Endothelial cell of umbilical vein (primary cell): ENCODE measurements at regions not wholly inside any gene's neighbourhood (a gene's known extent, or its start where the extent isn't known, plus 50 kb on each side); places are given as distances from the start of the nearest gene placed in this dataset.

Source experiments
- BruUV-seq: library from RNA; stranded (reverse); fragments of 400-500 nt; replicated peaks from 2 replicates; lab custom pipeline; 2021; lab: Mats Ljungman, UMichigan
- CTCF ChIA-PET: fragments of 300-600, 350-600 bp; sonication (Branson Sonifier 250); formaldehyde crosslinking; loops from one replicate; lab custom pipeline; 2021; ENCODE audit warnings: antibody characterized with exemption, inconsistent platforms; lab: Charles Lee
- POLR2A ChIA-PET: fragments of 300-600, 350-600 bp; sonication (Branson Sonifier 250); formaldehyde crosslinking; loops from one replicate; lab custom pipeline; 2021; ENCODE audit warnings: antibody characterized with exemption, inconsistent platforms; lab: Charles Lee
- DNase-seq: peaks from one replicate; pipeline ENCODE4 v3.0.0-alpha.2; 2011; ENCODE audit warnings: low read depth, low spot score
- FAIRE-seq: peaks from 2 replicates; lab custom pipeline; 2011; peaks lifted over from hg19 to GRCh38; lab: Jason Lieb, UNC
- H2AFZ ChIP-seq: 2 replicates; pipeline ENCODE4 v1.6.0; 2012; ENCODE audit warnings: low read depth, low read length, control low read depth, inconsistent platforms
- H3K27ac ChIP-seq: 2 replicates; pipeline ENCODE4 v1.5.1; 2011; ENCODE audit warnings: low read depth, mild to moderate bottlenecking, control low read depth, low read length, moderate library complexity; ENCODE audit not compliant: insufficient read depth
- H3K27me3 ChIP-seq, 2 experiments: 2 replicates each; pipeline versions ENCODE4 v1.6.0 to v1.6.1; 2011; ENCODE audit warnings: low read length in 2 of 2, mixed read lengths in 1 of 2; ENCODE audit not compliant: control insufficient read depth in 2 of 2, insufficient read depth in 2 of 2
- H3K36me3 ChIP-seq, 2 experiments: 2 replicates in 1 of 2; 3 replicates in 1 of 2; pipeline ENCODE4 v1.5.1; 2011; ENCODE audit warnings: low read length in 2 of 2, mild to moderate bottlenecking in 1 of 2, moderate library complexity in 1 of 2; ENCODE audit not compliant: control insufficient read depth in 2 of 2, insufficient read depth in 2 of 2; ENCODE audit errors: extremely low read depth in 1 of 2
- H3K4me1 ChIP-seq: 3 replicates; pipeline ENCODE4 v1.5.1; 2011; ENCODE audit warnings: mild to moderate bottlenecking, low read length; ENCODE audit not compliant: control insufficient read depth, insufficient read depth; ENCODE audit errors: extremely low read depth
- H3K4me2 ChIP-seq: 2 replicates; pipeline ENCODE4 v1.6.1; 2011; ENCODE audit warnings: low read length, control low read depth, mixed read lengths; ENCODE audit not compliant: insufficient read depth
- H3K4me3 ChIP-seq, 3 experiments: fragments of 200-600 bp in 1 of 3; sonication (generic), shearing (Covaris generic) in 1 of 3; replicated peaks in 1 of 3; 2 replicates each; pipeline ENCODE4 v1.5.1; 2011 to 2016; ENCODE audit warnings: control low read depth in 3 of 3, low read length in 3 of 3, mild to moderate bottlenecking in 2 of 3, inconsistent platforms in 1 of 3, low read depth in 1 of 3, moderate library complexity in 1 of 3; ENCODE audit not compliant: insufficient read depth in 1 of 3
- H3K79me2 ChIP-seq: 2 replicates; pipeline ENCODE4 v1.6.0; 2012; ENCODE audit warnings: low read length, inconsistent platforms; ENCODE audit not compliant: control insufficient read depth, insufficient read depth
- H3K9ac ChIP-seq: replicated peaks from 2 replicates; pipeline ENCODE3; 2011; ENCODE audit warnings: low read length, control low read depth; ENCODE audit not compliant: insufficient read depth; ENCODE audit errors: extremely low read depth
- H3K9me1 ChIP-seq: replicated peaks from 3 replicates; pipeline ENCODE4 v1.6.0; 2011; ENCODE audit warnings: mild to moderate bottlenecking, low read length; ENCODE audit not compliant: control insufficient read depth, insufficient read depth; ENCODE audit errors: extremely low read depth
- H3K9me3 ChIP-seq: replicated peaks from 2 replicates; pipeline ENCODE4 v1.5.1; 2012; ENCODE audit warnings: low read length, inconsistent platforms; ENCODE audit not compliant: control insufficient read depth, insufficient read depth
- H4K20me1 ChIP-seq: replicated peaks from 2 replicates; pipeline ENCODE3; 2011; ENCODE audit warnings: mild to moderate bottlenecking, low read length; ENCODE audit not compliant: control insufficient read depth, insufficient read depth; ENCODE audit errors: extremely low read depth
- EZH2 ChIP-seq: IDR thresholded peaks from 2 replicates; pipeline ENCODE4 v1.6.1; 2012; ENCODE audit warnings: borderline replicate concordance, low read depth, mild to moderate bottlenecking, moderate library complexity, low read length, inconsistent platforms; ENCODE audit not compliant: severe bottlenecking
- GATA2 ChIP-seq: IDR thresholded peaks from 2 replicates; pipeline ENCODE4 v1.7.0; 2011; ENCODE audit warnings: low read depth, mild to moderate bottlenecking, moderate library complexity, mixed read lengths, low read length; ENCODE audit not compliant: insufficient read length, insufficient read depth
- MAX ChIP-seq: IDR thresholded peaks from 2 replicates; pipeline ENCODE4 v1.6.1; 2011; ENCODE audit not compliant: insufficient read depth, insufficient read length
- MYC ChIP-seq: IDR thresholded peaks from one replicate; pipeline ENCODE4 v1.6.1; 2011; ENCODE audit warnings: mild to moderate bottlenecking, low read depth, low read length
- POLR2A ChIP-seq: IDR thresholded peaks from 2 replicates; pipeline ENCODE4 v1.6.1; 2012; ENCODE audit warnings: low read depth, mild to moderate bottlenecking, control low read depth, low read length
- POLR2AphosphoS5 ChIP-seq: IDR thresholded peaks from 2 replicates; pipeline ENCODE4 v1.6.1; 2012; ENCODE audit warnings: low read depth, mild to moderate bottlenecking, control low read depth, low read length, moderate library complexity; ENCODE audit not compliant: insufficient read depth
- dilution Hi-C: fragments of 300-500 bp; cut with MboI; formaldehyde crosslinking; loops from one replicate; pipeline ENCODE4 v1.15.0; 2019; ENCODE audit warnings: low sequenced_read_pairs; ENCODE audit not compliant: extremely low pct_ligation_motif_present
- intact Hi-C: fragments of 100-400 bp; cut with micrococcal nuclease; formaldehyde crosslinking; loops from one replicate; pipeline ENCODE4 v1.10.0; 2022
- TF ChIP-seq, protein P1 (sequence below), 2 donors: IDR thresholded peaks; 1 replicate in 1 of 2; 2 replicates in 1 of 2; pipeline ENCODE4 v1.5.1; 2011; ENCODE audit warnings: low read length in 2 of 2, mild to moderate bottlenecking in 2 of 2, moderate library complexity in 2 of 2, control low read depth in 1 of 2, inconsistent platforms in 1 of 2, low read depth in 1 of 2; ENCODE audit not compliant: insufficient read depth in 1 of 2; ENCODE audit errors: extremely low read depth in 1 of 2

GRCh38 chr15:69723404-69724096 lies 270.9 kb downstream of the RPLP1 start:
- Histone ChIP-seq H3K4me3 (no peak overlapping the region), H4K20me1 (no peaks in the 10 kb centered on the region), H3K4me1 (no peaks in the 10 kb centered on the region), H3K9ac (no peak overlapping the region), H3K9me1 (no peaks in the 10 kb centered on the region), H2AFZ (no peak overlapping the region), H3K4me2 (no peak overlapping the region), H3K9me3 (no peaks in the 10 kb centered on the region), H3K27me3 (peaks cover 0 to 2% of the 10 kb centered on the region in 2 experiments), H3K36me3 (no peaks in the 10 kb centered on the region), H3K79me2 (no peaks in the 10 kb centered on the region), H3K27ac (no peak overlapping the region)
- intact Hi-C loops = no loop called here
- no peak for TF ChIP-seq MAX
- TF ChIP-seq, protein P1, sequence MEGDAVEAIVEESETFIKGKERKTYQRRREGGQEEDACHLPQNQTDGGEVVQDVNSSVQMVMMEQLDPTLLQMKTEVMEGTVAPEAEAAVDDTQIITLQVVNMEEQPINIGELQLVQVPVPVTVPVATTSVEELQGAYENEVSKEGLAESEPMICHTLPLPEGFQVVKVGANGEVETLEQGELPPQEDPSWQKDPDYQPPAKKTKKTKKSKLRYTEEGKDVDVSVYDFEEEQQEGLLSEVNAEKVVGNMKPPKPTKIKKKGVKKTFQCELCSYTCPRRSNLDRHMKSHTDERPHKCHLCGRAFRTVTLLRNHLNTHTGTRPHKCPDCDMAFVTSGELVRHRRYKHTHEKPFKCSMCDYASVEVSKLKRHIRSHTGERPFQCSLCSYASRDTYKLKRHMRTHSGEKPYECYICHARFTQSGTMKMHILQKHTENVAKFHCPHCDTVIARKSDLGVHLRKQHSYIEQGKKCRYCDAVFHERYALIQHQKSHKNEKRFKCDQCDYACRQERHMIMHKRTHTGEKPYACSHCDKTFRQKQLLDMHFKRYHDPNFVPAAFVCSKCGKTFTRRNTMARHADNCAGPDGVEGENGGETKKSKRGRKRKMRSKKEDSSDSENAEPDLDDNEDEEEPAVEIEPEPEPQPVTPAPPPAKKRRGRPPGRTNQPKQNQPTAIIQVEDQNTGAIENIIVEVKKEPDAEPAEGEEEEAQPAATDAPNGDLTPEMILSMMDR (IDR thresholded peaks at IDR 0.05; ENCODE audit: extremely low read depth in 1 of 2, insufficient read depth in 1 of 2, low read depth in 1 of 2, low read length in 2 of 2) = peak in 1 of 2 donors; percentile 6
- DNase-seq = no peak
- ChIA-PET CTCF (interaction anchor here (1.2 to 1.5 kb wide), 4 partner anchors 9 to 744 kb away, joined by 3 to 5 read pairs (median 4); no protein-coding TSS in a partner anchor), POLR2A (no interaction called here)
- FAIRE-seq = no peak
- dilution Hi-C loops = no loop called here
- BruUV-seq = no TSS peak

DNA sequence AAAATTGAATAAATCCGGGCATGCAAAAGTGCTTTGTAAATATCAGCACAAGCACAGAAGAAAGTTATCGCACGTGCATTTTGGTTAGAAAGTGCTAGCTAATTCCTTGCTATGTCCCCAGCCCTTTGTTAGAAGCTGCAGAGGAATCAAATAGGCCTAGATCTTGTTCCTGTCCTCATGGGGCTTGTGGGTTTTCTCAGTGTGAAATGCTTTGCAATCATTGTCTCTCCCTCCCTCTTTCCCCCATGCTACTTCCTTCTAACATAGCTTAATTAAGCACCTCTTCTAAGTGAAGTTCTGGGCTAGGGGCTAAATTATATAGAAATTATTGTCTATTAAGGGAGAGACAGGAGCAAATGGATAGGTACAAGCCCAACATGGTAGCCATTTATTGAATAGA lies 271.7 kb downstream of the RPLP1 start:
- TF ChIP-seq MYC (no peak), GATA2 (no peak), POLR2A (no peak), EZH2 (no peak), POLR2AphosphoS5 (no peak)
- H3K9me1 ChIP-seq = no peaks in the 10 kb centered on the region
- H3K27ac ChIP-seq = no peak overlapping the region
- ChIA-PET POLR2A (no interaction called here), CTCF (interaction anchor here (1.1 to 1.2 kb wide), 3 partner anchors 9 to 246 kb away, joined by 3 to 4 read pairs (median 3); no protein-coding TSS in a partner anchor)
- dilution Hi-C loops = no loop called here
- H3K36me3 ChIP-seq = no peaks in the 10 kb centered on the region
- no peak overlapping the region for H3K9ac ChIP-seq
- no peaks in the 10 kb centered on the region for H3K9me3 ChIP-seq
- no peaks in the 10 kb centered on the region for H3K79me2 ChIP-seq
- FAIRE-seq (no peak), DNase-seq (no peak)
- H4K20me1 ChIP-seq = no peaks in the 10 kb centered on the region
- no peaks in the 10 kb centered on the region for H3K27me3 ChIP-seq
- no peaks in the 10 kb centered on the region for H3K4me1 ChIP-seq
- no peak overlapping the region for H2AFZ ChIP-seq
- BruUV-seq = no TSS peak
- no peak overlapping the region for H3K4me2 ChIP-seq
- H3K4me3 ChIP-seq = no peak overlapping the region
- intact Hi-C loops = no loop called here
